GM23248 (cell line): ENCODE measurements at regions not wholly inside any gene's neighbourhood (a gene's known extent, or its start where the extent isn't known, plus 50 kb on each side); places are given as distances from the start of the nearest gene placed in this dataset.

Experiments
- EZH2 ChIP-seq: fragments of 200-600 bp; sonication (generic); IDR thresholded peaks from 2 replicates; pipeline ENCODE4 v1.6.1; 2018; ENCODE audit warnings: antibody characterized with exemption, mild to moderate bottlenecking; ENCODE audit not compliant: insufficient read depth, poor library complexity, severe bottlenecking
- EZH2phosphoT487 ChIP-seq: fragments of 200-600 bp; sonication (generic); IDR thresholded peaks from 2 replicates; pipeline ENCODE4 v1.6.1; 2018; ENCODE audit warnings: antibody characterized with exemption, moderate library complexity, mild to moderate bottlenecking, low read depth; ENCODE audit not compliant: insufficient read depth

- TF ChIP-seq EZH2 (no peak), EZH2phosphoT487 (no peak)
These were observed 117.6 kb upstream of the HMHB1 start for GRCh38 chr5:143694357-143694756.
